GM18508 (cell line): ENCODE measurements at regions not wholly inside any gene's neighbourhood (a gene's known extent, or its start where the extent isn't known, plus 50 kb on each side); places are given as distances from the start of the nearest gene placed in this dataset.
A peak's percentile ranks its signal among the peaks of the same experiment; 100 is the strongest.

Experiments
- ATAC-seq: cut with Tn5 transposase; IDR thresholded peaks from one replicate; pipeline ENCODE4 v1.9.1; 2021; ENCODE audit warnings: moderate number of reproducible peaks; ENCODE audit not compliant: insufficient read depth, unreplicated experiment

DNA sequence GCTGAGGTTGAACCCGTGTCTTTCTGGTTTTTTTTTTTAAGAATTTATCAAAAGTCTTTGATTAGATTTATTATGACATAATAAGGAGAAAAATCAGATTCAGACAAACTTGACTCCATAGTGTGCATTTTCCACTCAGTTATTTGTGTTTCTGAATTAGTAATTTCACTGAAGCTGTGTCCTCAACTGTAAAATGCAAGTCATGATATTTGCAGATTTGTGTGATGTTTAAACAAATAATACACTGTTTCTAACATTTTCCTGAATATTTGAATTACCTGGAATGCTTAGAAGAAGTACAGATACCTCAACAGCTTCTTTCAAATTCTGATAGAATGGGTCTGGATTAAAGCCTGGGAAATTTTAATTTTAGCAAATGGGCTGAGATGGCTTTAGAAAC, 1050.3 kb upstream of the MAP3K7 start:
- ATAC-seq, result no peak

DNA sequence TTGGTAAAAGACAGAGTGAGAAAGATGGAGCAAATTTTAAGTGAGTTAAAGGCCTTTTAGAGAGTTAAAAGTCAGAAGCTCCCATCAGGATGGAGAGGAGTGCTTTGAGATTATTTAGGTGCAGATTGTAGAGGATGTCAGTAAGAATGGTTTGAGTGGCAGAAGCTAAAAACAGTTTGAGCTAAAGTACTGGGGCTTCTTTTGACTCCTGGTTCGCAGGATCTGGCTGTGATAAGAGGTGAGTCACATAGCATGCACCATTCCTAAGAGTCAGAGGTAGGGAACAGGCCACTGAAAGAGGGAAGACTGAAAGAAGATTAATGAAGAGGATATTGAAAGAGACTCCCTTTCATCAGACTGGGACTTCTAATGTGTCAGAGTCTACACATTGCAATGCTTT, 1047.9 kb upstream of the MAP3K7 start:
- no peak for ATAC-seq

DNA sequence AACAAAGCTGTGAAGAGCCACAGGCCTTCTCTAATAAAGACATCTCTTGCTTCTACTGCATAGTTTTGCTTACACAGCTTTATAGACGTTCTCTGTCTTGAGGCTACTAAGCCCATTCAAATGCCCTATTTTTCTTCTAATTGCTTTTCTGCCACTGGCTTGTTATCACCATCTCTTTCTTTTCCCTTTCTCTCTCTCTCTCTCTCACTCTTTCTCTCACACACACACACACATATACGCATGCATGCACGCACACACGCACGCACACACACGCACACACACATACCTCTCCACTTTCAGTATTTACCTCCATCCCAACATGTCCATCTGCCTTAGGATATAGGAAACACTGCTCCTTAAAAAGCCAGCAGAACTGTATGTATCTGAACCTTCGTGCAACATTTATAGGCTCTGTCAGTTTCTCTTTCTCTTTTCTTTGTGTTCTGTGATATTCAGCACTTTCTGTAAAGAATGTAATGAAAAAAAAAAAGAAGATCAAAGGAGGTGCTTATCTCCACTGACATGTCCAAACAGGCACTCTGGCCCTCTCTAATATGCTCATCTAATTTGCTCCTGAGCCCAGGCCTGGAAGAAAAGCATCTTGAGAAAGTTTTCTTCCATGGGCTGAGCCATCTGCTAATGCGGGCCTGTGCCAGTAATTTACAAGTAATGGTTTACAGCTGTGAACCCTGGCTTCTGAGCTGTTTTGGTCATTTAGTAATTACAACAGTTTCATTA, 1046.7 kb upstream of the MAP3K7 start:
- ATAC-seq, result no peak

DNA sequence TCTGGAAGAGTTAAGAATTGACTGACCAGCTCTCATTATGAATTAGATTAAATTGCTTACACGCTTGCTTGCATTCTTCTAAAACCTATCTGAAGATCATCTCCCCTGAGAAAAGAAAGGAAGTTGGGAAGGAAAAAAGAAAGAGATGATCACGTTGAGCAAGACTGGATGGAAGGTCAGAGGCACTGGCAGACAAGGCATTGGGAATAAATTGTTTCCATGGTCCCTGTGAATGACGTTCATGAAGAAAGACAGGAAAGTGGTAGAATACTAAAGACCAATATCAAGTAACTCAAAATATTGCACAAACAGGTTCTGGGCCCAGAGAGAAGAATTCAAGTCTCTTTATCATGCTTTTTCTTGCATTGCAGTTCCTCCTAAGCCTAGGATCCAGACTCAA, 1045.4 kb upstream of the MAP3K7 start:
- no peak for ATAC-seq

DNA sequence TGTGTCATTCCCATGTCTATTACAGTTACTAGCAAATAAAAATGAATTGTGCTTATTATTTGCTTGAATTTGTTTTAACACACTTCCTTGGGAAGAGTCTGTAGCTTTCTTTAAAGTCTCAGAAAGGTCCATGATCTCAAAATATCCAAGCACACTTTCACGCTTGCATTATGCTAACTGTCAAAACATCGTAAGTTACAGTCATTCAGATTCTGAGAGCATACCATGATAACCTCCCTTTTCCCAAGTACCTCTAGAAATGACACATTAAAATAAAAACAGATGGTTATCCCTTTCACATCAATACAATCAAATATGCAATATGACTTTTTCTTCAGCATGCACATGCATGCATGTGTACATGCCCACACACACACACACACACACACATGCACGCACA, 1044.4 kb upstream of the MAP3K7 start:
- ATAC-seq, result no peak

DNA sequence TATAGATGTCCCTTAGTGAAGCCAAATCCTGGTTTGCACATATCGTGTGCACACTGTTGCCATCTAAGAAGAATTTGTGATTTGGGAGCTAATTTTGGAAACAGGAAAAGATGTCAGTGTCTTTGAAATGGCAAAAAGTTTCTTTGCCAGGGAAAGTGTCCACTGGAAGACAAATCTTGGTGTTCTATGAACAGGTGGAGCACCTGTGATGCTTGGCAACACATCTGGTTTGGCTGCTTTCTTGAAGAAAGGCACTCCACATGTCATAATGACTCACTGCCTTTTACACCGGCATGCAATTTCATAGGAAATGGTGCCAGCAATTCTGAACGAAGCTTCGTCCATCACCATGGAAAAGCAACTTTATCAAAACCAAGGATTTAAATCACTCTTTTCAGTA, 1040.0 kb upstream of the MAP3K7 start:
- ATAC-seq, result no peak

DNA sequence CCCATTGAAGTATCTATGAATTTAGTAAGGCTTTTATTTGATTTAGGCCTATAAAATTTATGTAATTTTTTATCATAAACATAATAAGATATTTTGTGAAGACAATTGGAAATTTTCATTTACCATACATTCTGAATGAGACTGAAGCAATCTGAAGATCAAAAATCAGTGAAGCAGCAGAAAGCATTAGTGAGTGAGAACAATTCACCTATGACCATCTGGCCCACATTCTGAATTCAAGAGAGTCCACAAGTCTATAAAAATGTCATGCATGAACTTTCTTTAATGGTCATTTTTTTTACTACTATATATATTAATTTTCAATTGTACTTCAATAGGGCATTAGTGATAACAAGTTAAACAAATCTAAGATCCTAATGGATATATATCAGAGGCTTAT, 1026.6 kb upstream of the MAP3K7 start:
- ATAC-seq, result no peak

DNA sequence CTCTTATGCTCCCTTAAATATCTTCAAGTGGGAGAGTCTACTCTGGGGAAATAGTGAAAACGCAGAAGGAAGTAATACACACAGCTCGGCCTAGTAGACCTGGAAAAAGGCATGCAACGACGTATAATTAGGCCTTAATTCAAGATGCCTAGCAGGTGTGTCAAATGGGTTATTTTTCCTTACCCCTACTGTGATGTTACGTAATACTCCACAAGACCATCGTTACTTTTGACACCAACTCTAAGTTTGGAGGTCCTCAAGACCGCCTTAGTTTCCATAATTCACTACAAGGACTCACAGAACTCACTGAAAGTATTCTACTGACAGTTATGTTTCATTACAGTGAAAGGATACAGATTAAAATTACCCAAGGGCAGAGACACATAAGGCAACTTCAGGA, 1024.3 kb upstream of the MAP3K7 start:
- no peak for ATAC-seq

DNA sequence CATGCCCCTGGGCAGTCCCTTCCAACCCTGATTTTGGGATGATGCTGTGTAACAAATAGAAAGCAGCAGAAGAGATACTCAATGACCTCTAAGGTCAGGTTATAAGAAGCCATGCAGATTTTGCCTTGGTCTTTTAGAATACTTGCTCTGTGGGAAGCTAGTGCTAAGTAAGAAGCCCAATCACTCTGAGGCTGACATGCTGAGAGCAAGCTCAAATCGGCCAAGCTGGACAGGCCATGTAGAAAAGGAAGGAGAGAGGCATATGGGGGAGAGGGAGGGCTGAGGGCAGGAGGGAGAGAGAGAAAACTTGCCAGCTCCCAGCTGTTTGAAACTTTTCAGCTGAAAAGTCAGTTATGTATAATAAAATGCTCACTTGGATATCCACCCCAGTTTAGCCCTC, 1021.6 kb upstream of the MAP3K7 start:
- no peak for ATAC-seq

DNA sequence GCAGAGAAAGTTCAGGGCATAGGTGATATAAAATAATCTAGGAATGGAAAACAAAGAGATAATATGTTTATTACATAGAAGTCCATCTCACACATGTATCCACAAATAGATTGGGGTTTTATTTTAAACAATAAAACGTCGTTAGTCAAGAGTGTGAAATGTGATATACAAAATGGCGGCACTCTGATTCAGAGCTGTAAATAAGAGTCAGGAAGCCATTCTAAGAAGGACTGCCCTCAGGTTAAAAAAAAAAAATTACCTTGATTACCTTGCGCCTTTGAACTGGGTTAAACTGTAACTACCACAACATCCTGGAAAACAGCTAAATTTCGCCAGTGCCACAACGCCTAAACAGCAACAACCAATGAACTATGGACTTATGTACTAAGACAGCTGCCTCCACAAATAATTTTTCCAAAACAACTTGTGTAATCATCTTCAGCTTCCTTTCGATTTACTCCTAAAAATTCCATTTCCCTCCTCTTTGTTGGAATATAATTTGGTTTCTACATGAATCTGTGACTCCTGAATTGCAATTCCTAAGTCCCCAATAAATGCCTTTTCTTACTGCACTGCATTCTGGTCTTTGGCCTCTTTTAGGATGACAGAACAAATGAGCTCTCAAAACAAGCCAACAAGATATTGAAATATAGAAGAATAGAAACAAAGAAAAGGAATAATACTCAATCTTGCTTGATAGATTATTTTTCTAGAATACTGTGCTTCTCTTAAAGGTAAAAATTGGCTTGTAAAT, 1019.5 kb upstream of the MAP3K7 start:
- no peak for ATAC-seq

DNA sequence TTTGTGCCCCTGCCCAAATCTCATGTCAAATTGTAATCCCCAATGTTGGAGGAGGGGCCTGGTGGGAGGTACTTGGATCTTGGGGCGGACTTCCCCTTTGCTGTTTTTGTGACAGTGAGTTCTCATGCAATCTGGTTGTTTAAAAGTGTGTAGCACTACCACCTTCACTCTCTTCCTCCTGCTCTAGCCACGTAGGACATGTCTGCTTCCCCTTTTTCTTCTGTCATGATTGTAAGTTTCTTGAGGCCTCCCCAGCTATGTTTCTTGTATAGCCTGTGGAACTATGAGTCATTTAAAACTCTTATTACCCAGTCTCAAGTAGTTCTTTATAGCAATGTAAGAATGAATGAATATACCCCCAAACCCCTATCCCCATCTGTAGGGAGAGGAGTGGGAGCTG, 1013.7 kb upstream of the MAP3K7 start:
- ATAC-seq, result no peak

DNA sequence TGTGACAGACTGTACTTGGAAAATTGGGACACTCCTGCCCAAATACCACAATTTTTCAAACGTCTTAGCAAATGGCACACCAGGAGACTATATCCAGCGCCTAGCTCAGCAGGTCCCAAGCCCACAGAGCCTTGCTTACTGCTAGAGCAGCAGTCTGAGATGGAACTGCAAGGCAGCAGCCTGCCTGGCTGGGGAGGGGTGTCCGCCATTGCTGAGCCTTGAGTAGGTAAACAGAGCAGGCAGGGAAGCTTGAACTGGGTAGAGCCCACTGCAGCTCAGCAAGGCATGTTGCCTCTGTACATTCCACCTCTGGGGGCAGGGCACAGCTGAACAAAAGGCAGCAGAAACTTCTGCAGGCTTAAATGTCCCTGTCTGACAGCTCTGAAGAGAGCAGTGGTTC, 1003.3 kb upstream of the MAP3K7 start:
- ATAC-seq, result no peak

DNA sequence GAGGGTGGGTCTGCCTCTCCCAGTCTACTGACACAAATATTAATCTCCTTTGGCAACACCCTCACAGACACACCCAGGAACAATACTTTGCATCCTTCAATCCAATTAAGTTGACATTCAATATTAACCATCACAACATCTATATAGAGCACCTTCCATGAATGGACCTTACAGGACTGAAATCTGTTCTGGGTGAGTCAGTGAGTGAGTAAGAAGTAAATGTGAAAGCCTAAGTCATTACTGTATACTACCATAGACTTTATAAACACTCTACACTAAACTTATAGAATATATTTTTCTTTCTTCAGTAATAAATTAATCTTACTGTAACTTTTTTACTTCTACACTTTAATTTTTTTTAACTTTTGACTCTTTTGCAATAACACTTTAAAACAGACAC, 993.8 kb upstream of the MAP3K7 start:
- ATAC-seq, result no peak

DNA sequence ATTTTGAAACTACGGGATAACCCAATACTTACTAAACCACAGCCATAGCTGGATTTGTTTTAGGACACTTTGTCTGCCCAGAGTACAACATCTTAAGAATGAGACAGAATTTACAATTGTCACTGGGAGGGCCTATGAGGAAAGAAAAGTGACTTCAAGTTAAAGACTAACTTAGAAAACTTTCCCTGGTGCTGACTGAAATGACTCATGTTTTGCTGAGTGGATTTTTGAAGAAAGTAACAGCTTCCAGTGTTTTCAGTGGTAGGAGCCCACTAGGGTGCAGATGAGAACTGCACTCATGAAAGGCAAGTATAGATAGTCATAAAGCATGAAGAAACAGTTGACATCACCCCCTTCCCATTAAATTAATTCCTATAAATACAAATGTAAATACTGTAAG, 988.2 kb upstream of the MAP3K7 start:
- ATAC-seq, result peak; percentile 96

DNA sequence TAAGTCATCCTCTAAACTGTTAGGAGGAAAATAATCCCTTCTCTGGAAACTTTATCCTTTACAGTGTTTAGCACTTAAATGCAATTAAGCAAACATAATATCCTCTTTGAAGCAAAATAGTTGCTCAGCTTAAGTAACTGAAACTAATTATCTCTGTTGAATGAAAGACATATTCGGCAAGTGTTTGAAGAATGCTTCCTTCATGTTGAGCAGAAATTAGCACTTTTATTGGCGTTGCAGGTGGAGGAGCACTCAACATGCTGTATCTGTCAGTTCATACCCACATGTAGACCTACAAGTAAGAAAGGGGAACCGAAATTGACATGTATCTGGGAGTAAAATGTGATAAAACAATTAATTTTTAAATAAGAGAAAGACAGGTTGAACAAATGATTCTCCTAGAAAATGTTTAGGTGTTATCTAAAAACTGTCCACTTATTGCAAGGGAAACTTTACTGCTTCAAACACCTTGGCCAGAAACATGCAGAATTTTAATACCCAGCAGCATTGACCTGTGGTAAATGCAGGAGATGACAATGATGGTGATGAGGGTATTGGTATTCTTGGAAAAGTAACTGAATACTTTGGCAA, 987.0 kb upstream of the MAP3K7 start:
- ATAC-seq, result no peak

DNA sequence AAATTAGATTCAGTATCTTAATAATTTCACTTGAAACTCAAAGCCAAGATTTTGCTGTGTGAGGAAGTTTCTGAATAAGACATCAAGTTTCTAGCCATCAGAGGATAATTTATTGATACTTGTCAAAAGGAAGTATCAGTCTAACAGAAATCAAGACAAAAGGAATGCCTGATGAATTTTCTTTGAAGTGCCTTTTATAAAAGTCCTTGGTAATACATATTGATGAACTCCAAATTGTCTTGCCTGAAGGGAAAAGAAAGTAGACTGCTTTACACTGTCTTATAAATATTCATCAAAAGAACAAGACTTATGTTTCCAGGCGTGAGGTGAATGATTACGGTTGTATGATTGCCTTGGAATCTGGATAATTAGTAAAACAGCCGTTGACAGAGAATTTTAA, 986.0 kb upstream of the MAP3K7 start:
- ATAC-seq, result no peak

DNA sequence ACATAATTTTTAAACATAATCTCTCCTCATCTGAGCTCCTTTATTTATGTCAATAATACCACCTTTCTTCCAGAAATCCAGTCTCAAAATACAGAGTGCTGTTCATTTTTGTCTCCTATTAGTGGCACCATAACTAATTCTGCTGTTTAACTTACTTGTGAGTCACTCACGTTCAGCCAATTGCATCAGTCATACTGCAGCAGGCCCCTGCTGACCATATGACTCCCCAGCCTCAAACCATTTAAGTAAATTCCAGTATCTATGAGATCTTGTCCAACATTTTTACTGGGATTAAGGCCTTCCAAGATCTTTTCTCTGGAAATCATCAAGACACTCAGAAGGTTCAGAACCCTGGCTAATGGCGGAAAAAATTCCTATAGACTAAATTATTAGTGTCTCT, 982.2 kb upstream of the MAP3K7 start:
- no peak for ATAC-seq

DNA sequence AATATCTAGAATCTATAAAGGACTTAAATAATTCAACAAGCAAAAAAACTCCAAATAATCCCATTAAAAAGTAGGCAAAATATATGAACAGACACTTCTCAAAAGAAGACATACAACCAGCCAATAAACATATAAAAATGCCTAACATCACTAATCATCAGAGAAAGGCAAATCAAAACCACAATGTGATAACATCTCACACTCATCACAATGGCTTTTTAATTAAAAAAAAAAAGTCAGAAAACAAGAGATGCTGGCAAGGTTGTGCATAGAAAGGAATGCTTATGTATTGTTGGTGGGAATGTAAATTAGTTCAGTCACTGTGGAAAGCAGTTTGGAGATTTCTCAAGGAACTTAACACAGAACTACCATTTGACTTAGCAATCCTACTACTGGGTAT, 979.6 kb upstream of the MAP3K7 start:
- ATAC-seq, result no peak

DNA sequence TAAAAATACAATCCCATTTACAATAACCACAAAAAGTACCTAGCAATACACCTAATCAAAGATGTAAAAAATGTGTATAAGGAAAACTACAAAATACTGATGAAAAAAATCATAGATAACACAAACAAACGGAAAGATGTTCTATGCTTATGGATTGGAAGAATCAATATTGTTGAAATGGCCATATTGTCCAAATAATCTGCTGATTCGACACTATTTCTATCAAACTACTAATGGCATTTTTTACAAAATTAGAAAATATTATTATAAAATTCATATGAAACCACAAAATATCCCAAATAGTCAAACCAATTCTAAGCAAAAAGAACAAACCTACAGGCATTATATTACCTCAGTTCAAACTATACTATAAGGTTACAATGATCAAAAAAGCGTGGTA, 978.3 kb upstream of the MAP3K7 start:
- no peak for ATAC-seq

DNA sequence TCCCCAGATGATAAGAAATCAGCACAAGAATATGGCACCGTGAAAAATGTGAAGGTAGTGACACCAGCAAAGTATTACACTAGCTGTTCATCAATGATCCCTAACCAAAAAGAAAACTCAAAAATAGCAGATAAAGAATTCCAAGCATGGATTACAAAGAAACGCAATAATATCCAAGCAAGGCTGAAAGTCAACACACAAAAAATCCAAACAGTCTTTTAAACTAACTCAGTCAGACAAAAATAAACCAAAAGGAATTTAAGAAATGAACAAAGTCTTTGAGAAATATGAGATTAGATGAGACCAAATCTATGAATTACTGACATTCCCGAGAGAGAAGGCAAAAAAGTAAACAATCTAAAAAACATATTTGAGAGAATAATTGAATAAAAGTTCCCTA, 976.1 kb upstream of the MAP3K7 start:
- ATAC-seq, result no peak

DNA sequence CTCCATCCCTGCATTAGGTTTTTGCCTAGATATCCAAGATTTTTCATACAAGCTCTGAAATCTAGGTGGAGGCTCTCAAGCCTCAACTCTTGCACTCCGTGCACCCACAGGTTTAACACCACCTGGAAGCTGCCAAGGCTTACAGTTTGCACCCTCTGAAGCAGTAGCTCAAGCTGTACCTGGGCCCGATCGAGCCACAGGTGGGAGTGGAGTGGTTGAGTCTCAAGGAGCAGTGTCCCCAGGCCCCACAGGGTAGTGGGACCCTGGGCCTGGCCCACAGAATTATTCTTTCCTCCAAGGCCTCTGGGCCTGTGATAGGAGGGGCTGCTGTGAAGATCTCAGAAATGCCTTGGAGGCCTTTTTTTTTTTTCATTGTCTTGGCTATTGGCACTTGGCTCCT, 973.5 kb upstream of the MAP3K7 start:
- ATAC-seq, result no peak

DNA sequence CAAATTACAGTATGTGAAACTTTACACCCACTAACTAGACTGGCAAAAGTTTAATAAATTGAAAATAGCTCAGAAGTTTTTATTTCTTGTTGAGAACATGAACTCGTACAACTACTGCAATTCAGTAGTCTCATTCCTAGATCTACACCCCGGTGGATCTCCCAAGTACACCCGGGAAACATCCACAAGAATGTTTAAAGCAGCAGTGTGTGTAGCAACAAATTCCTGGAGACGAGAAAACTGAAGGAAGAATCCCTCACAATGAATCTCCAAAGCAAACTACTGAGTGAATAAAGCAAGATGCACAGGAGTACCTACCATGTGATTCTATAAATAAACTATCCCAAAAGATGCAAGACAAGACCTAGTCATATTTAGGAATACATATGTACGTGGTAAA, 954.0 kb upstream of the MAP3K7 start:
- ATAC-seq, result no peak
